Left hindlimb (tissue), 1 donor: ENCODE measurements at regions not wholly inside any gene's neighbourhood (a gene's known extent, or its start where the extent isn't known, plus 50 kb on each side); places are given as distances from the start of the nearest gene placed in this dataset.
A peak's percentile ranks its signal among the peaks of the same experiment; 100 is the strongest.

Experiments used
- DNase-seq: peaks from one replicate; pipeline ENCODE4 v3.0.0-alpha.2; 2018

DNA sequence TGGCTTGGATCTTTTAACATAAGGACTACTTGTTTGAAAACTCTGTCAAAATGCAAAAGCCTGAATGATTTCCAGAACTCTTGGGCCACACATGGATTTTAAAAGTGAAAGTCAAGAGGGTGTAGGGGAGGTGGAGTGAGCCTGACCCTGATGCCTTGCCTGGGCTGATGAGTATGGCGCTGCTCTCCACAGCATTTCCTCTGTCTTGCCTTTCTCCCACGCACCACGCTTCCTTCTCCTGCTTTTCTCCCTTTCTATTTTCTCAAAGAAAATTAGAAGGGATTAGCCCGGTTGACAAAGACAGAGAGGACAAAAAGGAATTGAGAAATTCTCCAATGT, 207.0 kb upstream of the CCDC68 start:
- no peak for DNase-seq

DNA sequence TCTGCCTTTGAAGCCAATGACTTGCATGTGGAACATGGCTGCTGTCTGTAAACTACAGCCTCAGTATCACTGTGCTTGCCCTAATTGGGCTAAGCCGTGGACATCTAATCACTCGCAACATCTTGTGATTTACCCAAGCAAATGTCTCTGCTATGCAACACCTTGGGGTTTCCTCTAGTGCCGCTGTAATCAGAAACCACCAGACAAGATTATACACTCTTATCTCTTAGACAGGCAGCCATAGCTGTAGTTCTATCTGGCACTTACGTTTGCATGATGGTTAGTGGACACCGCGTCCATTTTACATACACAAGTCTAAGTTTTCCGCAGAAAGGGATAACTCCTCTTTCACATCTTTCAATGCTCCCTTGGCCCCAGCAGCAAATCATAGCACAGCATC, 204.3 kb upstream of the CCDC68 start:
- no peak for DNase-seq

DNA sequence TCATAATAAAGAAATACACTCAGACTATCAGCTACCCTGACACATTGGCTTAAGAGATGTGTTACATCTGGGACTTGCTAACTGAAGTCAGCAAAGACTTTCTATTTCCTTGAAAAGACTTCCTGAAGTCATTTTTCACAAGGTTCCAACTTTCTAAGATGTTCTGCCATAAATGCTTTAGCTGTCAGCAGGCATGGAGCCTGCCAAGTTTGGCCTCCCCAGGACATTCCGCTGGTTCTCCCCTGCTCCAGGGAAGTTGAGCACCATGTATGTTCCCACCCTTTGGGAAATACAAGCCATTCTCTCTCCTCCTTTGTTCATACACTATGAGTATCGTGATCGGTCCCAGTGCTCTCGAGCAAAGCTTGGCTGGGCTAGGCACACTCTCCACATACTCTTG, 202.7 kb upstream of the CCDC68 start:
- DNase-seq = peak; percentile 34

DNA sequence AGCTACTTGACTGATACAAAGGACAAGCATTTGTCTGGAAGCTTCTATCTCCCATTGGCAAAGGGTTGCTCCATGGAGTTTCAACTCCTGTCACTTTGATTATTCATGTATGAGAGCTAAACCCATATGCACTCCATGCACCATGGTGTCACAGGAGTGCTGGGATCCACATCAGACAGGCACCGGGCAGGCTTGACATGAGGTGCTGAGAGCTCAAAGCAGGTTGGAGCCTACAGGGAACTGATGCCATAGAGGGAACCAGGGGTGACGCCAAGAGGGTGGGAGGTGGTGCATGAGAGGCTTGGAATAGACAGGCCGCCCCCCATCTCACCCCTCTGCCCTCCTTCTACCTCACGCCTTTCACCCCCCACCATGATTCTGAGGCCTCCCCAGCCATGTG, 199.8 kb upstream of the CCDC68 start:
- no peak for DNase-seq

DNA sequence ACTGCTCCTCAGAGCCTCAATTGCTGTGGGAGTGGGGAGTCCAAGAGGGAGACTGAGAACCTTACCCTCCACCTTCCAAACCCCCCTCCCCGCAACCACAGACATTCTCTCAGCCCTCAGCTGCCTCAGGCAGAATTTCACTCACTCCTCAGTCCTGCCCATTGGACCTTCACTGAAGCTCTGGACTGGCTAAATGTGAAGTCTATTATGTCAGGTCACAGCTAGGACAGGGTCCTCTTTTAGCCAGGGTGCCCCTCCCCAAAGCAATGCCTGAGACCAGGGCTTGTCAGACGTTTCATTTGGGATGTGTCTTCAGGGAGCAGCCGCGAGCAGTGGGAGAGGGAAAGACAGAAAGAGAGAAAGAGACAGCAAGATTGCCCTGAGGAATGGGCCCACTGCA, 199.3 kb upstream of the CCDC68 start:
- DNase-seq = no peak

DNA sequence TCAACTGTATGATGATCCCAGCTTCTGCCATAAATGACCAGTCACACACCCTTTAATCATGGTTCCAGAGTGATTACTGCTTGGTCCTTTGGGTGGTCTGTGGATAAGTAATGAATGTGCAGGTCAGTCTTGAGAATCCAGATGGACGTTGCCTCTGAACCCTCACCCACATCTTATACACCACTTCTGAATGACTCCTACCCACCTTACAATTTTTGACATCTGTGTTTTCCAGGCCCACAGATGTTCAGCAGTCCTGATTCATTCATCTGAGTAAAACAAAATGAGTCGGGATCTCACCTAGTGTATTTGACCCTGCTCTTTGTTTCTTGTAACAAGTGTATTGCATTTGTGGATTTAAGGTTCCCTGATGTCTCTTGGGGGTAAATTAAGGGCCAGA, 194.1 kb upstream of the CCDC68 start:
- no peak for DNase-seq

DNA sequence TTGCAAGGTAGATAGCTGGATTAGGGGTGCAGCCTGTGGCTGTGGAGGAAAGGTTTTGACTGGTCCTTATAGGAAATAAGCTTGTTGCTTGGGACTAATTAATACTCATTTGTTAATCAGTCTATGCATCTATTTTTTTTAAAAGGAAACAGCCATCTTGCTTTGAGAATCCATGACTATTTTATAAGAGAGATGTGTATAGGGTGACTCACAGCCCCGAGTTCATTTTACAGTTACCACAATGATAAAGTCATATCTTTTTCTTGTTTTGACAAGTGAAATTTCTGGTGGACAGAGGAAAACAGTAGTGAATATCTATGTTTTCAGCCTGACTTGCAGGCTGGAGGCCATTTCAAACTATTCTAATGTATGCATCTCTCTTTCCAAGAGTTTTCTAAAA, 193.5 kb upstream of the CCDC68 start:
- DNase-seq = no peak

DNA sequence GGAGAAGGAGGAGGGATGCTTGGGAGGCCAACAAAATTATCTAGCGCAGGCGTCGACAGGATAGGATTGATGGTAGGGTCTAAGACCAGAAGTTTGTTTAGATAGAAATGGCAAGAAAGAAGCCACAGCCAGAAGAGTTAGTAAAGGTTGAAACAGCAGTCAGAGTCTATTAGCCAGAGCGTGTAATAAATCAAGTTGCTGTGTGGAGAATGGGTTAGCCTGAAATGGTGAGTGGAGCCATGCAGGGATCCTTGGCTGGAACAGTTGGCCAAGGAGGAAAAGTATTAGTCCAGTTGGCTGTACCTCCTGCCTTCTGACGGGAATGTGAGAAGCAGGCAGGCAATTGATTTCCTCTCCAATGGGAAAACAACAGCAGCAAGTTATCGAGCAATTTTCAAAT, 190.7 kb upstream of the CCDC68 start:
- DNase-seq = peak; percentile 45

DNA sequence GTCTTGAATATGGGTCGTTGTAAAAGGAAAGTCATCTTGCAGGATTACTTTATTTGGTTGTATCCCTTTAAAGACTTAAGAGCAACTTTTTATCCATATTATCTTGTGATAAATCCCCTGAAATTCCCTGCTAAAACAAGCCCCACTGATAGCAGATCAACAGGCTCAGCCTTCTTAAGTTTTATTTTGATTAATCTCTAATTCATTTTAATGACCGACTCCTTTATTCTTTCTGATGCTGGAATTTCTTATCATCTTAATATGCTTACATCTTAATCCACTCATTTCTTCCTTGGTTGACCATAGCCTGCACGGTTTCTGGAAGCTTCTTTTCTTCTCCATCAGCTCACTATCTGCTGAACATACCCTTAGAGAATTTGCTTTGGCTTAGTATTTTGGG, 188.5 kb upstream of the CCDC68 start:
- DNase-seq = no peak

DNA sequence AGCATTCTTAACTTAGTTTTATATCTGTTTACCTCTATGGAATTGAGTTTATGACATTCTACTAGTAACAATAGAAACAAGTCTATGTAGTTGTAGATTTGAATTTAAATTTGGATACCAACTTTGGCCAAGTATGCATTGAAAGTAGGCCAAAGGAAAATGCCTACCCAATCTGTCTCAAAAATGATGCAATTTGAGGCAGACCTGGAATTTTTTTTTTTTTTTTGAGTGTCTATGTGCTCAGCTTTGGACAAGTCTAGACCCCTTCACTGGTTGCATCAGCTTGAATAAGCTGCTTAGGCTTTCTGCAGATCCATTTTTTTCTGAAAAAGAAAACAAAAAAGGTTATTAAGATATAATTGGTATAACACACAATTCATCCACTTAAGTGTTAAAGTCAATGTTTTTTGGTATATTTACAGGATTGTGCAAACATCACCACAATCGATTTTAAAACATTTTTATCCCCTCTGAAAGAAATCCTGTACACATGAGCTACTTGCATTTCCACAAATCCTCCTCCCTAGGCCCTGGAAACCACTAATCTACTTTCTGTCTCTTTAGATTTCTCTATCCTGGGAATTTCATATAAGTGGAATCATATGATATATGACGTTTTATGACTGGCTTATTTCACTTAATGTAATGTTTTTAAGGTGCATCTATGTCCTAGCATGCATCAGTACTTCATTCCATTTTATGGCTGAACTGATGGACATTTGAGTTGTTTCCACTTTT, 185.1 kb upstream of the CCDC68 start:
- no peak for DNase-seq

DNA sequence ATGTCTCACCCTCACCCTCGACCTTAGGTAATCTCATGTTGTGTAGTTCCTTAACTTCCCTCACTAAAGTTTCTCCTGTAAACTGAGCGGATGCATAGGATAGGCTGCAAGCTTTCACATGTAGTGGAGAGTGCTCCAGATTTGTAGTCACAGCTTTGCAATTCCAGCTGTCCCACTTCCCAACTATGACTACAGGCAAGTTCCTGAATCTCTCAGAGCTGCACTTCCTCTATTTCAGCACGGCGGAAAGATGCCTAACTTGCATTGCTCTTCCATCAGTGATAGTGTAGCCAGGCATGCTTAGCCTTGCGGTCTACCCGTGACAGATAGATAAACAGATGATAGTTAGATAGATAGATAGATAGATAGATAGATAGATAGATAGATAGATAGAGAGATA, 183.1 kb upstream of the CCDC68 start:
- no peak for DNase-seq

DNA sequence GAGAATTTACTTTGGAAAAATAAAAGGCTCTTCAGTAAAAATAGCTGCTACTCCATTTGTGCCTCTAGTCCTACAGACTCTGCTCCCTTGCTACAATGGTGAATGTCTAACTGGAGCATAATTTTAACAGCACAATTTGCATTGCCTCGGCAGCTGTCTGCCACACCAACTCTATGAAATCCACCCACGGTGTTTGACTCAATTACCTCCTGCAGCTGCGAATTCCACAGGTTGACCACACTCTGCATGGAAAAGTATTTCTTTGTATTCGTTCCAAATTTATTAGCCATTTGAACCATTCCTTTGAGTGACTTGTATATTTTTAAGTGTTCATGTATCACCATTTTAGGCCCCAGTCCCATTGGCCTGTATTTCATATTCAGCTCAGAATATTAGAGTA, 182.1 kb upstream of the CCDC68 start:
- no peak for DNase-seq

DNA sequence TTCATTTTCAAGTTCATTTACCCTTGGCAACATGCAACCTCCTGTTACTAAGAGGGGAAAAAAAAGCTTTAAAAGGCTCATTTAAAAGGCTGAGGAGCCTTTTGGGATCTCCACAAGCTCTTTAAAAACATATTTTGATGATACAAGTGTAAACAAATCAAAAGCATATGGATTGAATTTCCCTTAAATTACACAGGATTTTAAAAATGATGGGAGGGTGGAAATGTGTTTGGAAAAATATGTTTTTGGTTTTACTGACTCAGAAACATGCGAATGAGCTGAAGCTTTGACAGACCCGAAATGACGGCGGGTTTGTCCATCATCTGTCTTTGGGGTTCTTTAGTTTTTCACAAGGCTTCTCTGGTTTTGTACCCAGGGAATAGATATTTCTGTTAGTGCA, 180.6 kb upstream of the CCDC68 start:
- DNase-seq = no peak

DNA sequence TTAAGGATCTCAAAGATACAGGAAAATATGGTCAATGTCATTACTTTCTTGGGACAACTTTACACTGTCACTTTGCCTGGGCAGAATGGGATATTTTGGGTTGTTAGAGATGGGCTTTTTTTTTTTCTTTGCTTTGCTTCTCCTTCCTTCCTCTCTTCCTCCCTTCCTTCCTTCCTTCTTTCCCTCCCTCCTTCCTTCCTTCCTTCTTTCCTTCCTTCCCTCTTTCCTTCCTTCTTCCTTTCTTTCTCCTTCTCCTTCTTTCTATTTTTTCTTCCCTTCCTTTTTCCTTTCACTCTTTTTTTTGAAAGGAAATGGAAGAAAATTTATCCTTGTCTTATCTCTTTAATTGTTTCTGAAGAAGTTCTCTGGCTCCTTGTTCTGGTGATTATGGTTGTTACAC, 180.0 kb upstream of the CCDC68 start:
- no peak for DNase-seq

DNA sequence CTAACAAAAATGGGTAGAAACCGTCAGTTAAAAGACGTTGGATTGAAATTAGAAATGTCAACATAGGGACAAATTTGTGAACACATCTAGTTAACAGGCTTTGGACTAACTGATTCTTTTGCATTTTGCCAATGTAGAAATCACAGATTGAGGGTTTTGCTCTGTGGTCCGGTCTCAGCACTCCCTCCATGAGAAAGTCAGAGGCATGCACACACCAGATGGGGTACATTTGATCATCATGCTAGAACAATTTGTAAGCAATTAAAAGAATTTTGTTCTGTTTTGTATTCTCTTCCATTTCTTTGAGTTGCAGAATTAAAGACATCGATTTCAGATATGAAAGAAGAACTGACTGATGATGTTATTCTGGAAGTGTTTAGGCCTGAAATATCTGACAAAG, 179.1 kb upstream of the CCDC68 start:
- DNase-seq = no peak

DNA sequence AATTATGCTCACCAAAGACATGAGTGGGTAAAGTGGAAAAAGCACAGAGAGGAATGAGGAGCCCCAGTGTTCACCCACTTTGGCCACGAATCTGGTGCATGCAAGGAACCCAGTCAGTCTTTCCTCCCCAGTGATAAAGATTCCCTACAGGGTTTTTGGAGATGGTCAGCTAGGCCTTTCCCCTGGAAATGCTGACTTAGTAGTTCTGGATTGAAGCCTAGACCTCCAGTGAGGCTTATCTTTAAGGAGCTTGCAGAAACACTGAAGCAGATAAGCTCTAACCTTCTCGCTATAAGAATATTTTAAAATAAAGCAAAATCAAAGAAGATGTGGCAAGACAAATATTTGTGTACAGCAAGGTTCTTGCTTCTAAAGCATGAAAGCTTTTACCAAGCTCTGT, 178.3 kb upstream of the CCDC68 start:
- no peak for DNase-seq

DNA sequence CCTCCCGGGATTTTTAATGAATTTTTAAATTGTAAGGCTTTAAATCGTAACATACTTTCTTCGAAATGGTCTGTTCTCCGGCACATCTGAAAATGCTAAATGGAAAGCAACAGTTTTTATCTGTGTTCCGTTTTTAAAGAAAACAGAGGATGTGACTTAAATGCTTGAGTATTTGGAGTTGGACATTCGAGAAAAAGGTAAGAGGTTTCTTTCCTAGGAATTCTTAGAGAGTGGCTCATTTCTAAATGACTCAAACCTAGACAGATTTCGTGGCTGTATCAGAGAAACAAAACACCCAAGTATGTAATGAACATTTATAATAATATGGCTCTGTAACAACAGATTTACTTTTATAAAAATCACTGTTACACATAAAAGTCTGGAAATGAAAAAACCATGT, 177.6 kb upstream of the CCDC68 start:
- no peak for DNase-seq

DNA sequence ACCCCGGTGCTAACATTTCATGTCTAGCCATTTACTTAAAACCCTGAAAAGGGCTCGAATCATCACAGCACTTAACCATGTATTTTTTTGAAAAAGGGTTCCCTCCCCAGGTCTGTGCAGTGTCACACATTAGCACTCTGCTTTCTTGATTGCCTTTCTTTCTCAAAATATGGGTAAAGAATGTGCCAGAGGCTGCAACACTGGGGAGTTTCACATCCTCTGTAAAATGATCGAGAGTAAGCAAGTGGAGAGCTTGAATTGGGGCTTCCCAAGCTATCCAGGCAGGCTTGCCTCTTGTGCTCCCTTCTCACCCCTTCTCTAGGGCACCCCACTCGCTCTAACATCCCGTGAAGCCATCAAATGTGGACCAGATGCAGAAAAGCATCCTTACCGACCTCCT, 177.0 kb upstream of the CCDC68 start:
- DNase-seq = no peak

DNA sequence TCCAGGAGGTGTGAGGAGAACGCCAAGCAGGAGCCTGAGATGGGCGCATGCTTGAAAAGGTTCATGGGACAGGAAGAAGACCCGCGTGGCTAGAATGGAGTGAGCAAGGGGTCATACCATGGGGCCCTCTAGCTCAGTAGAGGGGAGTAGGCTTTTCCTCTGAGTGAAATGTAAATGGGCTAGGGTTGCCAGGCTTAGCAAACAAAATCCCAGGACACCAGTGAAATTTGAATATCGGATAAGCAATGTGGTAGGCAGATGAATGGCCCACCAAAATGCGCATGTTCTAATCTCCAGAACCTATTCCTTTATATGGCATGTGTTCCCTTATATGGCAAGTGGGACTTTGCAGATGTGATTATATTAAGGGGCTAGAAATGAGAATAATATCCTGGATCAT, 174.1 kb upstream of the CCDC68 start:
- DNase-seq = no peak

DNA sequence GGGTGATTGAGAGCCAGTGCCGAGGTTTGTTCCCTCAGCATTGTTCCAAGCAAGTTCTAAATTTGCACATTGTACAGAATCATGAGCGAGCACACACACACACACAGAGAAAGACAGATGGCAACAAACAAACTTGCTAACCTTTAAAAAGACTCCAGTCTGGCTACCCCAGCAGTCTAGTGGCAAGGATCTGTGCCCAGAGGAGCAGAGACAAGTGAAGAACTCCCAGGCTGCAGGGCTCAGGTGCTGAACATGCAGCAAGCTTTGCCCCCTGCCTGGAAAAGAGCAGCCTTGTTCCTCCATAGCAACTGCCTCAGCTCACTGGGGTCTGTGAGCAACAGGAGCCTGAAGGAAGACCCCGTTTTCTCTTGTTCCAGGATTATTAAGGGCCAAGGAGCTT, 169.2 kb upstream of the CCDC68 start:
- no peak for DNase-seq

DNA sequence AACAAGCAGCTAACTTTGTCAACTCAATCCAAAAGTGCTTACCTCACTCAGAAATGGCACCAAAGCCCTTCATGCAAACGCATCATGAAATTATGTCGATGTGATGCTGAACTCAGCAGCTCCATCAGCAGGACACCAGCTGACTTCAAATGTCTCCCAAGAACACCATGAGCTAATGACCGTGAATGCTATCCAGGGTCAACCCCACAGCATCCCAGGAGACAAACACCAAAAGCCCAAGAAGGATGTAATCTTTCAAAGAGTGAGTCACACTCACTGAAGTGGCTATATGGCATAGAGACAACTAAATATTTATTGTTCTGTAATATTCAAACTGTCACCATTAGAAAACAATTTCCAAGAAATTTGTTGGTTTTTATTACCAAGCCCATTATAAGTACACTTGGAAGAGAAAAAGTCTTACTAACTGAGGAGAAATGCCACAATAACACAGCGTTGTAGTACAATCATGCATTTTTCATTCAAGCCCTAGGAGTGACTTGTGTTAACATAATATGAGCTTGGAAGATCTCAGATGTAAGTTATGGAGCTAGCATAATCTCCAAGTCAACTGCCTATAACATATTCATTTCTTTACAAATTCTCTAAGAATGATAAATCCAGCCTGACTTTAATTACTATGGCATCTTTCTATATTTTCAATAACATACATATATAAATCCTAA, 165.0 kb upstream of the CCDC68 start:
- no peak for DNase-seq

DNA sequence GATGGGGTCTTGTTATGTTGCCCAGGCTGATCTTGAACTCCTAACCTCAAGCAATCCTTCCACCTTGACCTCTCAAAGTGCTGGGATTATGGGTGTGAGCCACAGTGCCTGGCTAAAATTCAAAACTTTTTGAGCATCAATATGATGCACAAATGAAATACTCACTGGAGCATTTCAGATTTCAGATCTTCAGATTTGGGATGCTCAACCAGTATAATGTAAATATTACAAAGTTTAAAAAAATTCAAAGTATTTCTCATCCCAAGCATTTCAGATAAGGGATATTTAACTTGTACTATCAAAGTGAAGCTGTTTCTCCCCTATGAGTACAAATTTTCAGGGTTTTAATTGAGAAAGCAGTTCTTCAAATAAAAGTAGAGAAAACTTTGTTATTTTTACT, 164.1 kb upstream of the CCDC68 start:
- no peak for DNase-seq

DNA sequence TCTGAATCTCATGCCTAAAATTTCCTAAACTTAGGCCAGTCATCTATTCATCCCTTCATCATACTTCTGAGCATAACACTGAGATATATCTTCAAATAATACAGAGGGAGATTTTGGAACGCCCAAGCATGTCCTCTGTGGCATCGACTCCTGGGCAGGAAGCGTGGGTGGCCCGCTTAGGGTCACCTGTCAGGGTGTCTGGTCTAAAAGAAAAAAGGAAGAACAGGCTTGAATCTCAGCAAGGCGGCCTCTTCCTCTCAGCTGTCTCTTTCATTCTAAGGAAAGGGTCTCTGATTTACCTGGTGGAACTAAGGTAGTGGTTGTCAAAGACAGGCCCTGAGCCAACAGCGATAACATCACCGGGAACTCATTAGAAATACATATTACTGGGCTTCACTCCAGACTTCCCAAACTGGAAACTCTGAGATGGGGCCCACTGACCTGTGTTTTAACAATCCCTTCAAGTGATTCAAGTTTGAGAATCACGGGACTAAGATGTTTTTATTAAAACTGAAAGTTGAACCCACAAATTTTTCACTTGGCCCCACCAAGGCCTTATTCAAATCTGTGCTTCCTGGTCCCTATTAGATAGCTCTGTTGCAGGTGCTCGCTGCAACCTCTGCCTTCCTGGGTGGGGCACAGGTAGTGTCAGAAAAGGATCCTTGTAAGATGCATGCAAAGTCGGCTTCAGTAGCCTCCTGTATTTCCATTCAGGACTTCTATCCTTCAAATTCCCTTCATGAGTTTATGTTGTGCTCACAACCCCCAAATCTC, 162.3 kb upstream of the CCDC68 start:
- DNase-seq = no peak

DNA sequence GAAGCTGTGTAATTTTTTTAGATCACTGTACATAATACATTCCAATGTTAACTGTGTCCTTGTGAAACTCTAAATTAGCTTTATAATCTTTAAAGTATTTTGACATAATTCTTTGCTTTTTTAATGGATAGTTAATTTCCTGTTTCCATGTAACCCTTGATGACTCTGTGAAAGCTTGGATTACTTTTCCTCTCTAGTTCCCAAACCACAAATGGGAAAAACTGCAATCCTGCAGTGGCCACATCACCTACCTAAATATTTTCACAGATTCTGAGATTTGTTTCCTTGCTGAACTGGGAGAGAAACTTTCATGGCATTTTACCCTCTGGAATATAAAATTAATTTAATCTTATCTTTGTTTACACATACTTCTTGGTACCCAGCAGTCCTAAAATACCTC, 161.6 kb upstream of the CCDC68 start:
- DNase-seq = no peak
